ENCODE measurements at regions not wholly inside any gene's neighbourhood (a gene's known extent, or its start where the extent isn't known, plus 50 kb on each side); places are given as distances from the start of the nearest gene placed in this dataset.

DNA sequence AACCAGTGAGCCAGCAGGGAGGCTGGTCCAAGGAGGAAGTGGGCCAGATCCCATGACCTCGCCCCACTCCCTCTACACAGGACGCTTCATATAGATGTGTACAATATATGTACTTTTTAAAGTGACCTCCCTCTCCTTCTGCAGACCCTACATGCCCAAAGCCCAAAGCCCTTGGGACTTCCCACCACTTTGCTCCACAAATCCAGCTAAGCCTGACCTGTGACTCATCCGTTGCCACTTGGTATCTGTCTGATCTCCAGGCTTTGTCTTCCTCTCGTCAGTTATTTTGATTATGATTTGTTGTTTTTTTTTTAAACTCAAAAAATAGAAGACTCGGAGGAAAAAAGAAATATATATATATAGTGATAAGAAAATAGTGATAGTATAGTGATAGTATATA lies 470.8 kb downstream of the KCNJ3 start:
- TF ChIP-seq, protein P1, sequence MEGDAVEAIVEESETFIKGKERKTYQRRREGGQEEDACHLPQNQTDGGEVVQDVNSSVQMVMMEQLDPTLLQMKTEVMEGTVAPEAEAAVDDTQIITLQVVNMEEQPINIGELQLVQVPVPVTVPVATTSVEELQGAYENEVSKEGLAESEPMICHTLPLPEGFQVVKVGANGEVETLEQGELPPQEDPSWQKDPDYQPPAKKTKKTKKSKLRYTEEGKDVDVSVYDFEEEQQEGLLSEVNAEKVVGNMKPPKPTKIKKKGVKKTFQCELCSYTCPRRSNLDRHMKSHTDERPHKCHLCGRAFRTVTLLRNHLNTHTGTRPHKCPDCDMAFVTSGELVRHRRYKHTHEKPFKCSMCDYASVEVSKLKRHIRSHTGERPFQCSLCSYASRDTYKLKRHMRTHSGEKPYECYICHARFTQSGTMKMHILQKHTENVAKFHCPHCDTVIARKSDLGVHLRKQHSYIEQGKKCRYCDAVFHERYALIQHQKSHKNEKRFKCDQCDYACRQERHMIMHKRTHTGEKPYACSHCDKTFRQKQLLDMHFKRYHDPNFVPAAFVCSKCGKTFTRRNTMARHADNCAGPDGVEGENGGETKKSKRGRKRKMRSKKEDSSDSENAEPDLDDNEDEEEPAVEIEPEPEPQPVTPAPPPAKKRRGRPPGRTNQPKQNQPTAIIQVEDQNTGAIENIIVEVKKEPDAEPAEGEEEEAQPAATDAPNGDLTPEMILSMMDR (IDR thresholded peaks at IDR 0.05), result no peak
- TF ChIP-seq POLR2A (IDR thresholded peaks at IDR 0.05), result no peak
